Hepatocyte (in vitro differentiated cells): ENCODE measurements at regions not wholly inside any gene's neighbourhood (a gene's known extent, or its start where the extent isn't known, plus 50 kb on each side); places are given as distances from the start of the nearest gene placed in this dataset.

Experiments used
- DNase-seq: peaks from one replicate; pipeline ENCODE4 v3.0.0-alpha.2; 2016; ENCODE audit warnings: low spot score
- H2AFZ ChIP-seq: fragments of 200-600 bp; sonication (generic); 2 replicates; pipeline ENCODE4 v1.6.0; 2016; ENCODE audit warnings: antibody characterized with exemption, mild to moderate bottlenecking
- H3K27ac ChIP-seq: fragments of 200-600 bp; sonication (generic); 2 replicates; pipeline ENCODE4 v1.5.1; 2016; ENCODE audit warnings: mild to moderate bottlenecking
- H3K27me3 ChIP-seq: fragments of 200-600 bp; sonication (generic); 2 replicates; pipeline ENCODE4 v1.6.1; 2016
- H3K36me3 ChIP-seq: fragments of 200-600 bp; sonication (generic); replicated peaks from 2 replicates; pipeline ENCODE4 v1.5.1; 2016; ENCODE audit warnings: low read depth; ENCODE audit not compliant: insufficient read depth
- H3K4me1 ChIP-seq: fragments of 200-600 bp; sonication (generic); 2 replicates; pipeline ENCODE4 v1.5.1; 2016; ENCODE audit warnings: mild to moderate bottlenecking, moderate library complexity; ENCODE audit not compliant: insufficient read depth
- H3K4me2 ChIP-seq: fragments of 200-600 bp; sonication (generic); 2 replicates; pipeline ENCODE4 v1.6.0; 2016
- H3K4me3 ChIP-seq: fragments of 200-600 bp; sonication (generic); 2 replicates; pipeline ENCODE4 v1.5.1; 2016; ENCODE audit warnings: mild to moderate bottlenecking
- H3K79me2 ChIP-seq: fragments of 200-600 bp; sonication (generic); 2 replicates; pipeline ENCODE4 v1.6.0; 2017; ENCODE audit warnings: mild to moderate bottlenecking
- H3K9me2 ChIP-seq: fragments of 200-600 bp; sonication (generic); replicated peaks from 2 replicates; pipeline ENCODE4 v1.6.0; 2017; ENCODE audit warnings: mild to moderate bottlenecking; ENCODE audit not compliant: insufficient read depth
- H3K9me3 ChIP-seq: fragments of 200-600 bp; sonication (generic); 2 replicates; pipeline ENCODE4 v1.5.1; 2016; ENCODE audit warnings: low read depth, mild to moderate bottlenecking
- H4K20me1 ChIP-seq: fragments of 200-600 bp; sonication (generic); 2 replicates; pipeline ENCODE4 v1.6.0; 2016; ENCODE audit warnings: mild to moderate bottlenecking; ENCODE audit not compliant: insufficient read depth, poor library complexity, severe bottlenecking
- EZH2 ChIP-seq: fragments of 200-600 bp; sonication (generic); IDR thresholded peaks from 2 replicates; pipeline ENCODE4 v1.6.1; 2016; ENCODE audit warnings: antibody characterized with exemption, mild to moderate bottlenecking, borderline replicate concordance
- EZH2phosphoT487 ChIP-seq: fragments of 200-600 bp; sonication (generic); IDR thresholded peaks from one replicate; pipeline ENCODE4 v1.6.1; 2018; ENCODE audit warnings: antibody characterized with exemption, mild to moderate bottlenecking, low read depth, moderate library complexity; ENCODE audit not compliant: unreplicated experiment, severe bottlenecking
- WGBS: methylation state at CpG from one replicate; pipeline ENCODE4 v1.1.6; 2016; ENCODE audit warnings: low lambda C conversion rate; ENCODE audit errors: missing lambda C conversion rate; 5-methylcytosine and 5-hydroxymethylcytosine counted together
- TF ChIP-seq, protein P1 (sequence below): fragments of 200-600 bp; sonication (generic); IDR thresholded peaks from 2 replicates; pipeline ENCODE4 v1.5.1; 2016; ENCODE audit warnings: antibody characterized with exemption, mild to moderate bottlenecking; ENCODE audit not compliant: poor library complexity

DNA sequence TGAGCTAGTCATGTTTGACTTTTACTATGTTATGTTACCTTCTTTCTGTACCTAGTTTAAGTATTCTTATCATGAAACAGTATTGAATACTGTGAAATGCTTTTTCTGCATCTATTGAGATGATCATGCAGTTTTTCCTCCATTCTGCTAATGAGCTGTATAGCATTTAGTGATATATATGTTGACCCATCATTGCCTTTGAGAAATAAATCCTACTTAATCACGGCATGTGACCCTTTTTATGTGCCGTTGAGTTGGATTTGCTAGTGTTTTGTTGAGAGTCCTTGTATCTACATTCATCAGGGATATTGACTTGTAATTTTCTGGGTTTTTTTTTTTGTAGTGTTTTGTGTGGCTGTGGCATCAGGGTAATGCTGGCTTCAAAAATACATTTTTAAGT lies 537.7 kb upstream of the AADAT start:
- no peaks in the 10 kb centered on the region for H4K20me1 ChIP-seq
- H3K9me3 ChIP-seq: no peaks in the 10 kb centered on the region
- no peak overlapping the region for H2AFZ ChIP-seq
- no peaks in the 10 kb centered on the region for H3K4me1 ChIP-seq
- no peak overlapping the region for H3K4me2 ChIP-seq
- H3K9me2 ChIP-seq: no peaks in the 10 kb centered on the region
- DNase-seq: no peak
- no peak overlapping the region for H3K27ac ChIP-seq
- H3K27me3 ChIP-seq: no peaks in the 10 kb centered on the region
- H3K36me3 ChIP-seq: no peaks in the 10 kb centered on the region
- WGBS: 91% methylated on average over 2 of the region's 2 CpGs
- no peak overlapping the region for H3K4me3 ChIP-seq
- H3K79me2 ChIP-seq: no peaks in the 10 kb centered on the region
- TF ChIP-seq EZH2phosphoT487: no peak
- TF ChIP-seq, protein P1, sequence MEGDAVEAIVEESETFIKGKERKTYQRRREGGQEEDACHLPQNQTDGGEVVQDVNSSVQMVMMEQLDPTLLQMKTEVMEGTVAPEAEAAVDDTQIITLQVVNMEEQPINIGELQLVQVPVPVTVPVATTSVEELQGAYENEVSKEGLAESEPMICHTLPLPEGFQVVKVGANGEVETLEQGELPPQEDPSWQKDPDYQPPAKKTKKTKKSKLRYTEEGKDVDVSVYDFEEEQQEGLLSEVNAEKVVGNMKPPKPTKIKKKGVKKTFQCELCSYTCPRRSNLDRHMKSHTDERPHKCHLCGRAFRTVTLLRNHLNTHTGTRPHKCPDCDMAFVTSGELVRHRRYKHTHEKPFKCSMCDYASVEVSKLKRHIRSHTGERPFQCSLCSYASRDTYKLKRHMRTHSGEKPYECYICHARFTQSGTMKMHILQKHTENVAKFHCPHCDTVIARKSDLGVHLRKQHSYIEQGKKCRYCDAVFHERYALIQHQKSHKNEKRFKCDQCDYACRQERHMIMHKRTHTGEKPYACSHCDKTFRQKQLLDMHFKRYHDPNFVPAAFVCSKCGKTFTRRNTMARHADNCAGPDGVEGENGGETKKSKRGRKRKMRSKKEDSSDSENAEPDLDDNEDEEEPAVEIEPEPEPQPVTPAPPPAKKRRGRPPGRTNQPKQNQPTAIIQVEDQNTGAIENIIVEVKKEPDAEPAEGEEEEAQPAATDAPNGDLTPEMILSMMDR: no peak
- TF ChIP-seq EZH2: no peak

- H4K20me1 ChIP-seq: no peaks in the 10 kb centered on the region
- no peaks in the 10 kb centered on the region for H3K4me1 ChIP-seq
- H3K27me3 ChIP-seq: no peaks in the 10 kb centered on the region
- H3K36me3 ChIP-seq: no peaks in the 10 kb centered on the region
- no peak overlapping the region for H2AFZ ChIP-seq
- H3K9me3 ChIP-seq: no peaks in the 10 kb centered on the region
- H3K4me2 ChIP-seq: no peak overlapping the region
- no peak overlapping the region for H3K4me3 ChIP-seq
- H3K27ac ChIP-seq: no peak overlapping the region
- no peak for DNase-seq
- no peaks in the 10 kb centered on the region for H3K9me2 ChIP-seq
- H3K79me2 ChIP-seq: no peaks in the 10 kb centered on the region
- no peak for TF ChIP-seq EZH2phosphoT487
- TF ChIP-seq EZH2: no peak
- TF ChIP-seq, protein P1: no peak
- 74% methylated on average over 7 of the region's 7 CpGs for WGBS
These were observed 534.1 kb upstream of the AADAT start for GRCh38 chr4:170623899-170624298.

- Histone ChIP-seq H3K79me2 (no peaks in the 10 kb centered on the region), H3K27ac (no peak overlapping the region), H2AFZ (no peak overlapping the region), H3K9me3 (no peaks in the 10 kb centered on the region), H3K4me2 (no peak overlapping the region), H3K4me3 (no peak overlapping the region), H4K20me1 (no peaks in the 10 kb centered on the region), H3K27me3 (no peaks in the 10 kb centered on the region), H3K4me1 (no peaks in the 10 kb centered on the region), H3K36me3 (no peaks in the 10 kb centered on the region), H3K9me2 (no peaks in the 10 kb centered on the region)
- DNase-seq: no peak
- TF ChIP-seq, protein P1: no peak
- TF ChIP-seq EZH2phosphoT487 (no peak), EZH2 (no peak)
- WGBS: 88% methylated on average over 2 of the region's 2 CpGs
These were observed 520.7 kb upstream of the AADAT start for GRCh38 chr4:170610434-170610833.

GRCh38 chr4:170599894-170600293 lies 510.1 kb upstream of the AADAT start:
- Histone ChIP-seq H3K9me3 (no peaks in the 10 kb centered on the region), H3K4me3 (no peak overlapping the region), H3K9me2 (no peaks in the 10 kb centered on the region), H3K36me3 (no peaks in the 10 kb centered on the region), H4K20me1 (no peaks in the 10 kb centered on the region), H3K27me3 (no peaks in the 10 kb centered on the region), H3K4me1 (no peaks in the 10 kb centered on the region), H3K79me2 (no peaks in the 10 kb centered on the region), H3K27ac (no peak overlapping the region), H2AFZ (no peak overlapping the region), H3K4me2 (no peak overlapping the region)
- no peak for DNase-seq
- TF ChIP-seq, protein P1: no peak
- TF ChIP-seq EZH2: no peak
- no peak for TF ChIP-seq EZH2phosphoT487
- WGBS: 93% methylated on average over 4 of the region's 4 CpGs
